ENCODE measurements at regions not wholly inside any gene's neighbourhood (a gene's known extent, or its start where the extent isn't known, plus 50 kb on each side); places are given as distances from the start of the nearest gene placed in this dataset.

DNA sequence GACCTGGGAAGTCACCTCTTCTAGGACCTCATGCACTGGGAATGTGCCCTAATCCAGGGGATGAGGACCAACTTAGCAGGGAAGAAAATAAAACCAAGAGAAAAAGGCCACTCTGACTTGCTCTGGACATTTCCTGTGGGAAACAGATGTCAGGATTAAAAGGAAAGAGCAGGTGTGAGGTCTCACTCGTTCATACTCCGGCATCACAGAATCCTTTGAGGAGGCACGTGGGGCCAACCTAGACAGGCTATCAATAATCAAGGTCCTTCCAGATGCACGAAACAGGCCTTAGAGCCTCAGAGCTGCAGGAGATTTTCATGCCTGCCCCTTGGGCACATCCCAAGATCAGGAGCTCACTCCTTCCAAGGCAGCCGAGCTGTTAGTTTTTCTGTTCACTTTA is 321.5 kb upstream of the CCL2 start:
- no peak overlapping the region for H3K27ac Mint-ChIP-seq (ENCODE audit: unreplicated experiment)
- peaks cover 2% of the 10 kb centered on the region for H3K9me3 Mint-ChIP-seq (ENCODE audit: unreplicated experiment)
- DNase-seq, result no peak
- H3K27me3 Mint-ChIP-seq (ENCODE audit: unreplicated experiment), result no peaks in the 10 kb centered on the region
- H3K4me3 Mint-ChIP-seq (ENCODE audit: unreplicated experiment), result no peak overlapping the region
- TF ChIP-seq, protein P1, sequence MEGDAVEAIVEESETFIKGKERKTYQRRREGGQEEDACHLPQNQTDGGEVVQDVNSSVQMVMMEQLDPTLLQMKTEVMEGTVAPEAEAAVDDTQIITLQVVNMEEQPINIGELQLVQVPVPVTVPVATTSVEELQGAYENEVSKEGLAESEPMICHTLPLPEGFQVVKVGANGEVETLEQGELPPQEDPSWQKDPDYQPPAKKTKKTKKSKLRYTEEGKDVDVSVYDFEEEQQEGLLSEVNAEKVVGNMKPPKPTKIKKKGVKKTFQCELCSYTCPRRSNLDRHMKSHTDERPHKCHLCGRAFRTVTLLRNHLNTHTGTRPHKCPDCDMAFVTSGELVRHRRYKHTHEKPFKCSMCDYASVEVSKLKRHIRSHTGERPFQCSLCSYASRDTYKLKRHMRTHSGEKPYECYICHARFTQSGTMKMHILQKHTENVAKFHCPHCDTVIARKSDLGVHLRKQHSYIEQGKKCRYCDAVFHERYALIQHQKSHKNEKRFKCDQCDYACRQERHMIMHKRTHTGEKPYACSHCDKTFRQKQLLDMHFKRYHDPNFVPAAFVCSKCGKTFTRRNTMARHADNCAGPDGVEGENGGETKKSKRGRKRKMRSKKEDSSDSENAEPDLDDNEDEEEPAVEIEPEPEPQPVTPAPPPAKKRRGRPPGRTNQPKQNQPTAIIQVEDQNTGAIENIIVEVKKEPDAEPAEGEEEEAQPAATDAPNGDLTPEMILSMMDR (IDR thresholded peaks at IDR 0.05; ENCODE audit: partially characterized antibody, unreplicated experiment), result no peak
- peaks cover 19% of the 10 kb centered on the region for H3K4me1 Mint-ChIP-seq (ENCODE audit: low read depth, unreplicated experiment)
- no peaks in the 10 kb centered on the region for H3K36me3 Mint-ChIP-seq (ENCODE audit: unreplicated experiment)

DNA sequence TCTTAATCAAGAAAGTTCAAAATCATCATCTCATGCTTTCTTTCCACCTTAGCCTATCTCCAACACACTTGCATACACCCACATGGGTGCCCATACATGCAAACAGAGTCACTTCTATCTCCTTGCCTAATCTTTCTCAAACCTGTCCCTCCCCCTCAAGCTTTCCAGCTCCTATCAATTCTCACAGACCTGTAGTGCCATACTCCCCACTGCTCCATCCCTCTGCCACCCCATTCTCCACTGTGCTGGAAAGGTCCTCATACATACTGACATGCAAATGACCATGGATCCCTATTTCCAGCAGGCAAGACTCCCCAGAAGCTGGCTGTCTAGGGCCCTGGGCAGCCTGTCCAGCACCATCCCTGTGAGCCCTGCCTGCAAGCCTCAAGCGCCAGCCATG is 320.4 kb upstream of the CCL2 start:
- H3K27me3 Mint-ChIP-seq (ENCODE audit: unreplicated experiment), result no peaks in the 10 kb centered on the region
- no peaks in the 10 kb centered on the region for H3K36me3 Mint-ChIP-seq (ENCODE audit: unreplicated experiment)
- DNase-seq, result no peak
- no peaks in the 10 kb centered on the region for H3K9me3 Mint-ChIP-seq (ENCODE audit: unreplicated experiment)
- H3K4me1 Mint-ChIP-seq (ENCODE audit: low read depth, unreplicated experiment), result peaks cover 13% of the 10 kb centered on the region
- H3K4me3 Mint-ChIP-seq (ENCODE audit: unreplicated experiment), result no peak overlapping the region
- TF ChIP-seq, protein P1 (IDR thresholded peaks at IDR 0.05; ENCODE audit: partially characterized antibody, unreplicated experiment), result no peak
- H3K27ac Mint-ChIP-seq (ENCODE audit: unreplicated experiment), result no peak overlapping the region

DNA sequence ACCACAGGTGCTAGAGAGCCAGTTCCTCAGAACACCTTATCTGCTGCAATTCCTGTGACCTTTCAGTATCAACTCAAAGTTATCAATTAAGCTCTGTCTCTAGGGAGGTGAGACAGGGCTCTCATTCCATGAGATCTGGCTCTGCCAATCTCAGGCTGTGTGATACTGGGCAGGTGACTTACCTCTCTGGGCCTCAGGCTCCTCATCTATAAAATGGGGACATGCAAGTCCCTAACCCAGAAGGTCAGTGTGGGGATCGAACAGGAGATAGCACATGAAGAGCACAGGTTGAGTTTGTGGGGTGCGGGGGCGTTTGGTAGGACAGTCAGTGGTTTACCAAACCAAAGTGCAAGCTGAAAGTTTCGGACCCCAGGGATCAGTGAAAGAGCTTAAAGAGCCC is 319.3 kb upstream of the CCL2 start:
- no peak overlapping the region for H3K27ac Mint-ChIP-seq (ENCODE audit: unreplicated experiment)
- H3K4me3 Mint-ChIP-seq (ENCODE audit: unreplicated experiment), result no peak overlapping the region
- H3K36me3 Mint-ChIP-seq (ENCODE audit: unreplicated experiment), result no peaks in the 10 kb centered on the region
- H3K27me3 Mint-ChIP-seq (ENCODE audit: unreplicated experiment), result peaks cover 2% of the 10 kb centered on the region
- H3K4me1 Mint-ChIP-seq (ENCODE audit: low read depth, unreplicated experiment), result peaks cover 13% of the 10 kb centered on the region
- peaks cover 2% of the 10 kb centered on the region for H3K9me3 Mint-ChIP-seq (ENCODE audit: unreplicated experiment)
- DNase-seq, result no peak
- TF ChIP-seq, protein P1 (IDR thresholded peaks at IDR 0.05; ENCODE audit: partially characterized antibody, unreplicated experiment), result no peak

DNA sequence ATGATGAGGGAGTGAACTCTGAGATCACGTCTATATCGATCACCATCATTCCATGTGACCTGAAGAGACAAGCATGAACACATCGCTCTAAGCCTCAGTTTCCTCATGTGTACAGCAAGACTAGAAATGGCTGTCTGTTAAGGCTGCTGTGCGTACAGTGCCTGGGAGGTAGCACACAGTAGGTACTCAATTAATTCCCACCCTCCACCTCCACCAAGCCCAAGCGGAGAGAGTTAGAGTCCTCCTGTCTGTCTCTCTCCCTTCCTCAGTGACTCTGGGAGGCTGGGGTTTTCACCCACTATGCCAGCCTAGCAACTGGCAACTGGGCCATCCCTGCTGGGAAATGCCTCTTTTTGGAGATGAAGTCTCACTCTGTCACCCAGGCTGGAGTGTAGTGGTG is 318.3 kb upstream of the CCL2 start:
- peaks cover 9% of the 10 kb centered on the region for H3K4me1 Mint-ChIP-seq (ENCODE audit: low read depth, unreplicated experiment)
- peaks cover 2% of the 10 kb centered on the region for H3K27me3 Mint-ChIP-seq (ENCODE audit: unreplicated experiment)
- TF ChIP-seq, protein P1 (IDR thresholded peaks at IDR 0.05; ENCODE audit: partially characterized antibody, unreplicated experiment), result no peak
- no peak overlapping the region for H3K27ac Mint-ChIP-seq (ENCODE audit: unreplicated experiment)
- no peak overlapping the region for H3K4me3 Mint-ChIP-seq (ENCODE audit: unreplicated experiment)
- H3K36me3 Mint-ChIP-seq (ENCODE audit: unreplicated experiment), result no peaks in the 10 kb centered on the region
- peaks cover 2% of the 10 kb centered on the region for H3K9me3 Mint-ChIP-seq (ENCODE audit: unreplicated experiment)
- no peak for DNase-seq

DNA sequence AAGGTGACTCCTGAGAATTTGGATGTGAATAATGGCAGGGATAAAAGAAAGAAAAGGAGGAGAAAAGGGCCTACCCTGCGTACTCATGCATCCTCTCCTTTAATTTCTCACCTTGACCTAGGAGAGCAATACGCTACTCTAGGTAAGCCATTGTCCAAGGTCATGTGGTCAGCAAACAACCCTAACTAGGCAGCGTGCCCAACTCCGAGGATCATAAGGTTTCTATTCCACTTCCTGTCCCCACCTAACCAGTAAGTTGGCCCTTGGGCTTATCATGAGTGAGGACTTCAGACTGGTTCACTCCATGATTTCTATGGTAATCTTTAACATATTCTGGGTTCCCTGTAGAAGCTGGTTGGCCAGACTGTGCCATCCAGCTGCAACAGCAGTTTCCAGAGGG is 315.1 kb upstream of the CCL2 start:
- H3K36me3 Mint-ChIP-seq (ENCODE audit: unreplicated experiment), result no peaks in the 10 kb centered on the region
- no peak overlapping the region for H3K27ac Mint-ChIP-seq (ENCODE audit: unreplicated experiment)
- TF ChIP-seq, protein P1 (IDR thresholded peaks at IDR 0.05; ENCODE audit: partially characterized antibody, unreplicated experiment), result no peak
- peaks cover 2% of the 10 kb centered on the region for H3K9me3 Mint-ChIP-seq (ENCODE audit: unreplicated experiment)
- no peak overlapping the region for H3K4me3 Mint-ChIP-seq (ENCODE audit: unreplicated experiment)
- H3K27me3 Mint-ChIP-seq (ENCODE audit: unreplicated experiment), result peaks cover 2% of the 10 kb centered on the region
- H3K4me1 Mint-ChIP-seq (ENCODE audit: low read depth, unreplicated experiment), result no peaks in the 10 kb centered on the region
- no peak for DNase-seq

All from glutamatergic neuron (in vitro differentiated cells).